Body of pancreas (tissue), 4 donors: ENCODE measurements at regions not wholly inside any gene's neighbourhood (a gene's known extent, or its start where the extent isn't known, plus 50 kb on each side); places are given as distances from the start of the nearest gene placed in this dataset.
"Not testable (repeated sequence)": the region's sequence is repeated elsewhere in the genome, so short reads cannot be mapped to it uniquely, and the experiment has no call there.

ENCODE experiments used
- ATAC-seq: fragments of 150-250 bp; one replicate; pipeline ENCODE4 v1.9.1; 2016
- DNase-seq, 4 donors: peaks; one replicate each; pipeline ENCODE4 v3.0.0-alpha.2; 2019
- H3K27ac ChIP-seq, 4 donors: fragments of 200-600 bp; sonication (generic); 1 replicate in 3 of 4; 2 replicates in 1 of 4; pipeline versions ENCODE4 v1.5.1 to v1.6.1; 2016 to 2019; ENCODE audit warnings: mild to moderate bottlenecking in 1 of 4, mixed read lengths in 1 of 4, moderate library complexity in 1 of 4
- H3K27me3 ChIP-seq, 2 donors: fragments of 200-600 bp; sonication (generic); one replicate each; pipeline ENCODE4 v1.6.0; 2016; ENCODE audit warnings: mild to moderate bottlenecking in 1 of 2
- H3K36me3 ChIP-seq, 2 donors: fragments of 200-600 bp; sonication (generic); replicated peaks in 1 of 2; 2 replicates each; pipeline ENCODE4 v1.5.1; 2016; ENCODE audit warnings: low read depth in 2 of 2; ENCODE audit not compliant: insufficient read depth in 1 of 2
- H3K4me1 ChIP-seq: fragments of 200-600 bp; sonication (generic); one replicate; pipeline ENCODE4 v1.6.0; 2016
- H3K4me3 ChIP-seq, 2 donors: fragments of 200-600 bp; sonication (generic); 1 replicate in 1 of 2; 2 replicates in 1 of 2; pipeline ENCODE4 v1.5.1; 2016 to 2019
- H3K9me3 ChIP-seq, 3 donors: fragments of 200-600 bp; sonication (generic); 1 replicate in 2 of 3; 2 replicates in 1 of 3; pipeline ENCODE4 v1.5.1; 2016
- CTCF ChIP-seq, 7 experiments: fragments of 450-650 bp in 4 of 7; fragments of 200-600 bp in 3 of 7; sonication (generic) in 3 of 7; IDR thresholded peaks; one replicate each; pipeline ENCODE4 v1.5.1; 2016 to 2019; ENCODE audit warnings: antibody characterized with exemption in 7 of 7
- WGBS, 2 donors: methylation state at CpG; one replicate each; pipeline ENCODE4 v1.1.5; 2017; 5-methylcytosine and 5-hydroxymethylcytosine counted together
- intact Hi-C: fragments of 100-400 bp; cut with DNase I; formaldehyde crosslinking; loops from one replicate; pipeline ENCODE4 v1.15.1; 2023

GRCh38 chr13:52254299-52254698 is 94.9 kb upstream of the NEK3 start:
- H3K27ac ChIP-seq, intact Hi-C loops, H3K9me3 ChIP-seq, H3K4me3 ChIP-seq, DNase-seq, ATAC-seq, H3K36me3 ChIP-seq, H3K4me1 ChIP-seq, H3K27me3 ChIP-seq: not testable (repeated sequence)
- WGBS, 2 donors, result 83 to 95% methylated on average over 16 to 20 of the region's 24 CpGs

GRCh38 chr13:52240752-52241151 is 81.4 kb upstream of the NEK3 start:
- WGBS, 2 donors, result 76 to 88% methylated on average over 3 of the region's 3 CpGs
- H3K4me3 ChIP-seq, H3K4me1 ChIP-seq, intact Hi-C loops, DNase-seq, ATAC-seq, H3K36me3 ChIP-seq, H3K9me3 ChIP-seq, H3K27me3 ChIP-seq, H3K27ac ChIP-seq: not testable (repeated sequence)

- H3K27ac ChIP-seq, H3K4me3 ChIP-seq, H3K9me3 ChIP-seq, intact Hi-C loops, H3K36me3 ChIP-seq, H3K4me1 ChIP-seq, H3K27me3 ChIP-seq: not testable (repeated sequence)
- WGBS, 2 donors, result 7 to 10% methylated on average over 2 to 4 of the region's 8 CpGs
- ATAC-seq (peak; percentile 80), DNase-seq (peak; percentile 41 to 68 (median 60))
- TF ChIP-seq CTCF (IDR thresholded peaks at IDR 0.05), result peak; percentile 20 to 72 (median 54)
These were observed 76.7 kb upstream of the NEK3 start for GRCh38 chr13:52235900-52236595.

GRCh38 chr13:52234928-52235327 is 75.5 kb upstream of the NEK3 start:
- intact Hi-C loops, H3K4me3 ChIP-seq, H3K36me3 ChIP-seq, H3K27ac ChIP-seq, H3K27me3 ChIP-seq, DNase-seq, ATAC-seq, H3K9me3 ChIP-seq, H3K4me1 ChIP-seq: not testable (repeated sequence)
- WGBS, 2 donors, result 76 to 86% methylated on average over 3 of the region's 3 CpGs

GRCh38 chr13:52223063-52223462 is 63.7 kb upstream of the NEK3 start:
- H3K27ac ChIP-seq, intact Hi-C loops, H3K9me3 ChIP-seq, H3K4me1 ChIP-seq, DNase-seq, H3K27me3 ChIP-seq, H3K4me3 ChIP-seq, H3K36me3 ChIP-seq, ATAC-seq: not testable (repeated sequence)
- WGBS, 2 donors, result 31 to 60% methylated on average over 1 of the region's 1 CpG

GRCh38 chr13:52213920-52214319 is 54.5 kb upstream of the NEK3 start:
- H3K4me3 ChIP-seq, ATAC-seq, DNase-seq, H3K4me1 ChIP-seq, H3K36me3 ChIP-seq, H3K27me3 ChIP-seq, intact Hi-C loops, H3K27ac ChIP-seq, H3K9me3 ChIP-seq: not testable (repeated sequence)
- 76 to 81% methylated on average over 1 of the region's 1 CpG for WGBS, 2 donors

GRCh38 chr13:52212886-52213285 is 53.5 kb upstream of the NEK3 start:
- WGBS, 2 donors, result 27 to 42% methylated on average over 1 of the region's 1 CpG
- H3K4me1 ChIP-seq, H3K36me3 ChIP-seq, H3K27ac ChIP-seq, intact Hi-C loops, H3K9me3 ChIP-seq, H3K27me3 ChIP-seq, H3K4me3 ChIP-seq, DNase-seq, ATAC-seq: not testable (repeated sequence)

- H3K36me3 ChIP-seq, H3K4me1 ChIP-seq, H3K27ac ChIP-seq, intact Hi-C loops, H3K9me3 ChIP-seq, DNase-seq, H3K27me3 ChIP-seq, ATAC-seq, H3K4me3 ChIP-seq: not testable (repeated sequence)
- 57 to 80% methylated on average over 6 of the region's 6 CpGs for WGBS, 2 donors
These were observed 52.0 kb upstream of the NEK3 start for GRCh38 chr13:52211416-52211776.

- H3K4me1 ChIP-seq, H3K4me3 ChIP-seq, intact Hi-C loops, H3K27me3 ChIP-seq, H3K9me3 ChIP-seq, DNase-seq, H3K27ac ChIP-seq, ATAC-seq, H3K36me3 ChIP-seq: not testable (repeated sequence)
- WGBS, 2 donors, result 70 to 73% methylated on average over 4 to 7 of the region's 7 CpGs
These were observed 51.4 kb upstream of the NEK3 start for GRCh38 chr13:52210564-52211415.
